ENCODE measurements at regions not wholly inside any gene's neighbourhood (a gene's known extent, or its start where the extent isn't known, plus 50 kb on each side); places are given as distances from the start of the nearest gene placed in this dataset.
"Not testable (repeated sequence)": the region's sequence is repeated elsewhere in the genome, so short reads cannot be mapped to it uniquely, and the experiment has no call there.

GRCh38 chr12:131408484-131408883, 302.4 kb upstream of the SFSWAP start:
- Histone ChIP-seq H2AFZ (ENCODE audit: low read depth, low read length) (no peak overlapping the region), H3K9me2 (ENCODE audit: insufficient read depth, low read length) (no peaks in the 10 kb centered on the region), H3K4me3 (ENCODE audit: low read length) (no peak overlapping the region), H3K79me2 (replicated peaks; ENCODE audit: insufficient read depth, low read length) (no peaks in the 10 kb centered on the region), H3K27me3 (ENCODE audit: insufficient read depth, low read depth, low read length) (no peaks in the 10 kb centered on the region), H3F3A (ENCODE audit: insufficient read depth, low read length, poor library complexity, severe bottlenecking) (no peaks in the 10 kb centered on the region), H4K20me1 (ENCODE audit: insufficient read depth) (no peaks in the 10 kb centered on the region), H3K9ac (ENCODE audit: low read length) (no peak overlapping the region), H3K27ac (ENCODE audit: low read length) (no peak overlapping the region), H3K4me2 (ENCODE audit: low read length) (no peak overlapping the region), H3K9me3 (ENCODE audit: low read length) (no peaks in the 10 kb centered on the region), H3K36me3 (ENCODE audit: insufficient read depth, low read length) (no peaks in the 10 kb centered on the region)
- no peak for TF ChIP-seq SMC3 (conservative IDR thresholded peaks at IDR 0.05; ENCODE audit: poor library complexity)
- TF ChIP-seq EZH2 (IDR thresholded peaks at IDR 0.05; ENCODE audit: borderline replicate concordance, insufficient read depth, low read length, poor library complexity, severe bottlenecking): no peak
- no peak for TF ChIP-seq MXI1 (conservative IDR thresholded peaks at IDR 0.05; ENCODE audit: poor library complexity, severe bottlenecking)
- no peak for TF ChIP-seq RAD21 (conservative IDR thresholded peaks at IDR 0.05)
- TF ChIP-seq, protein P1, sequence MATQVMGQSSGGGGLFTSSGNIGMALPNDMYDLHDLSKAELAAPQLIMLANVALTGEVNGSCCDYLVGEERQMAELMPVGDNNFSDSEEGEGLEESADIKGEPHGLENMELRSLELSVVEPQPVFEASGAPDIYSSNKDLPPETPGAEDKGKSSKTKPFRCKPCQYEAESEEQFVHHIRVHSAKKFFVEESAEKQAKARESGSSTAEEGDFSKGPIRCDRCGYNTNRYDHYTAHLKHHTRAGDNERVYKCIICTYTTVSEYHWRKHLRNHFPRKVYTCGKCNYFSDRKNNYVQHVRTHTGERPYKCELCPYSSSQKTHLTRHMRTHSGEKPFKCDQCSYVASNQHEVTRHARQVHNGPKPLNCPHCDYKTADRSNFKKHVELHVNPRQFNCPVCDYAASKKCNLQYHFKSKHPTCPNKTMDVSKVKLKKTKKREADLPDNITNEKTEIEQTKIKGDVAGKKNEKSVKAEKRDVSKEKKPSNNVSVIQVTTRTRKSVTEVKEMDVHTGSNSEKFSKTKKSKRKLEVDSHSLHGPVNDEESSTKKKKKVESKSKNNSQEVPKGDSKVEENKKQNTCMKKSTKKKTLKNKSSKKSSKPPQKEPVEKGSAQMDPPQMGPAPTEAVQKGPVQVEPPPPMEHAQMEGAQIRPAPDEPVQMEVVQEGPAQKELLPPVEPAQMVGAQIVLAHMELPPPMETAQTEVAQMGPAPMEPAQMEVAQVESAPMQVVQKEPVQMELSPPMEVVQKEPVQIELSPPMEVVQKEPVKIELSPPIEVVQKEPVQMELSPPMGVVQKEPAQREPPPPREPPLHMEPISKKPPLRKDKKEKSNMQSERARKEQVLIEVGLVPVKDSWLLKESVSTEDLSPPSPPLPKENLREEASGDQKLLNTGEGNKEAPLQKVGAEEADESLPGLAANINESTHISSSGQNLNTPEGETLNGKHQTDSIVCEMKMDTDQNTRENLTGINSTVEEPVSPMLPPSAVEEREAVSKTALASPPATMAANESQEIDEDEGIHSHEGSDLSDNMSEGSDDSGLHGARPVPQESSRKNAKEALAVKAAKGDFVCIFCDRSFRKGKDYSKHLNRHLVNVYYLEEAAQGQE (IDR thresholded peaks at IDR 0.05; ENCODE audit: borderline replicate concordance): no peak
- no peak for TF ChIP-seq POLR2AphosphoS5 (IDR thresholded peaks at IDR 0.05)
- TF ChIP-seq, protein P2, sequence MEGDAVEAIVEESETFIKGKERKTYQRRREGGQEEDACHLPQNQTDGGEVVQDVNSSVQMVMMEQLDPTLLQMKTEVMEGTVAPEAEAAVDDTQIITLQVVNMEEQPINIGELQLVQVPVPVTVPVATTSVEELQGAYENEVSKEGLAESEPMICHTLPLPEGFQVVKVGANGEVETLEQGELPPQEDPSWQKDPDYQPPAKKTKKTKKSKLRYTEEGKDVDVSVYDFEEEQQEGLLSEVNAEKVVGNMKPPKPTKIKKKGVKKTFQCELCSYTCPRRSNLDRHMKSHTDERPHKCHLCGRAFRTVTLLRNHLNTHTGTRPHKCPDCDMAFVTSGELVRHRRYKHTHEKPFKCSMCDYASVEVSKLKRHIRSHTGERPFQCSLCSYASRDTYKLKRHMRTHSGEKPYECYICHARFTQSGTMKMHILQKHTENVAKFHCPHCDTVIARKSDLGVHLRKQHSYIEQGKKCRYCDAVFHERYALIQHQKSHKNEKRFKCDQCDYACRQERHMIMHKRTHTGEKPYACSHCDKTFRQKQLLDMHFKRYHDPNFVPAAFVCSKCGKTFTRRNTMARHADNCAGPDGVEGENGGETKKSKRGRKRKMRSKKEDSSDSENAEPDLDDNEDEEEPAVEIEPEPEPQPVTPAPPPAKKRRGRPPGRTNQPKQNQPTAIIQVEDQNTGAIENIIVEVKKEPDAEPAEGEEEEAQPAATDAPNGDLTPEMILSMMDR (IDR thresholded peaks at IDR 0.05; ENCODE audit: poor library complexity, severe bottlenecking): no peak
- TF ChIP-seq TAF1 (IDR thresholded peaks at IDR 0.05; ENCODE audit: low read depth): no peak
- no peak for TF ChIP-seq EP300 (conservative IDR thresholded peaks at IDR 0.05; ENCODE audit: poor library complexity, severe bottlenecking)

GRCh38 chr12:131409211-131409610, 301.7 kb upstream of the SFSWAP start:
- Histone ChIP-seq H4K20me1 (ENCODE audit: insufficient read depth) (no peaks in the 10 kb centered on the region), H3F3A (ENCODE audit: insufficient read depth, low read length, poor library complexity, severe bottlenecking) (no peaks in the 10 kb centered on the region), H3K9me3 (ENCODE audit: low read length) (no peaks in the 10 kb centered on the region), H3K9me2 (ENCODE audit: insufficient read depth, low read length) (no peaks in the 10 kb centered on the region), H3K79me2 (replicated peaks; ENCODE audit: insufficient read depth, low read length) (no peaks in the 10 kb centered on the region), H2AFZ (ENCODE audit: low read depth, low read length) (no peak overlapping the region), H3K4me3 (ENCODE audit: low read length) (no peak overlapping the region), H3K4me2 (ENCODE audit: low read length) (no peak overlapping the region), H3K27me3 (ENCODE audit: insufficient read depth, low read depth, low read length) (no peaks in the 10 kb centered on the region), H3K36me3 (ENCODE audit: insufficient read depth, low read length) (no peaks in the 10 kb centered on the region), H3K9ac (ENCODE audit: low read length) (no peak overlapping the region), H3K27ac (ENCODE audit: low read length) (no peak overlapping the region)
- no peak for TF ChIP-seq RAD21 (conservative IDR thresholded peaks at IDR 0.05)
- TF ChIP-seq, protein P2 (IDR thresholded peaks at IDR 0.05; ENCODE audit: poor library complexity, severe bottlenecking): no peak
- TF ChIP-seq SMC3 (conservative IDR thresholded peaks at IDR 0.05; ENCODE audit: poor library complexity): no peak
- no peak for TF ChIP-seq EP300 (conservative IDR thresholded peaks at IDR 0.05; ENCODE audit: poor library complexity, severe bottlenecking)
- TF ChIP-seq, protein P1 (IDR thresholded peaks at IDR 0.05; ENCODE audit: borderline replicate concordance): no peak
- no peak for TF ChIP-seq MXI1 (conservative IDR thresholded peaks at IDR 0.05; ENCODE audit: poor library complexity, severe bottlenecking)
- TF ChIP-seq POLR2AphosphoS5 (IDR thresholded peaks at IDR 0.05): no peak
- no peak for TF ChIP-seq EZH2 (IDR thresholded peaks at IDR 0.05; ENCODE audit: borderline replicate concordance, insufficient read depth, low read length, poor library complexity, severe bottlenecking)
- TF ChIP-seq TAF1 (IDR thresholded peaks at IDR 0.05; ENCODE audit: low read depth): no peak

- not testable (repeated sequence) for H3K9me3 ChIP-seq (ENCODE audit: low read length); H3K79me2 ChIP-seq (replicated peaks; ENCODE audit: insufficient read depth, low read length); H3K36me3 ChIP-seq (ENCODE audit: insufficient read depth, low read length)
Measured at GRCh38 chr12:131411827-131412226, 299.1 kb upstream of the SFSWAP start.

More at GRCh38 chr12:131411827-131412226, 299.1 kb upstream of the SFSWAP start:
- not testable (repeated sequence) for H3K9me2 ChIP-seq (ENCODE audit: insufficient read depth, low read length); H4K20me1 ChIP-seq (ENCODE audit: insufficient read depth); H3K4me3 ChIP-seq (ENCODE audit: low read length); H2AFZ ChIP-seq (ENCODE audit: low read depth, low read length); H3K27ac ChIP-seq (ENCODE audit: low read length); H3K9ac ChIP-seq (ENCODE audit: low read length); H3K27me3 ChIP-seq (ENCODE audit: insufficient read depth, low read depth, low read length); H3F3A ChIP-seq (ENCODE audit: insufficient read depth, low read length, poor library complexity, severe bottlenecking); H3K4me2 ChIP-seq (ENCODE audit: low read length)

All from neural cell (in vitro differentiated cells).